ENCODE measurements at regions not wholly inside any gene's neighbourhood (a gene's known extent, or its start where the extent isn't known, plus 50 kb on each side); places are given as distances from the start of the nearest gene placed in this dataset.

- no peak for DNase-seq
Observed at GRCh38 chr6:95244751-95245150, 332.6 kb upstream of the MANEA start.

- DNase-seq: no peak
Observed at GRCh38 chr6:95248499-95248898, 328.8 kb upstream of the MANEA start.

- DNase-seq: no peak
Observed at GRCh38 chr6:95249175-95249574, 328.2 kb upstream of the MANEA start.

- DNase-seq: no peak
Observed at GRCh38 chr6:95249661-95250060, 327.7 kb upstream of the MANEA start.

- DNase-seq: no peak
Observed at GRCh38 chr6:95263840-95264239, 313.5 kb upstream of the MANEA start.

- no peak for DNase-seq
Observed at GRCh38 chr6:95266537-95267258, 310.6 kb upstream of the MANEA start.

GRCh38 chr6:95274686-95275235 lies 302.6 kb upstream of the MANEA start:
- no peak for DNase-seq

- no peak for DNase-seq
Observed at GRCh38 chr6:95279616-95280015, 297.7 kb upstream of the MANEA start.

- no peak for DNase-seq
Observed at GRCh38 chr6:95280686-95281273, 296.6 kb upstream of the MANEA start.

- no peak for DNase-seq
Observed at GRCh38 chr6:95285881-95286280, 291.5 kb upstream of the MANEA start.

- no peak for DNase-seq
Observed at GRCh38 chr6:95286874-95287273, 290.5 kb upstream of the MANEA start.

- no peak for DNase-seq
Observed at GRCh38 chr6:95288251-95288650, 289.1 kb upstream of the MANEA start.

GRCh38 chr6:95292011-95292410 lies 285.3 kb upstream of the MANEA start:
- no peak for DNase-seq

- DNase-seq: no peak
Observed at GRCh38 chr6:95293257-95293656, 284.1 kb upstream of the MANEA start.

GRCh38 chr6:95294043-95294442 lies 283.3 kb upstream of the MANEA start:
- DNase-seq: no peak

- DNase-seq: no peak
Observed at GRCh38 chr6:95309545-95309944, 267.8 kb upstream of the MANEA start.

- DNase-seq: no peak
Observed at GRCh38 chr6:95318137-95318536, 259.2 kb upstream of the MANEA start.

GRCh38 chr6:95321126-95321525 lies 256.2 kb upstream of the MANEA start:
- DNase-seq: no peak

GRCh38 chr6:95325916-95326315 lies 251.4 kb upstream of the MANEA start:
- DNase-seq: no peak

- DNase-seq: no peak
Observed at GRCh38 chr6:95328231-95328630, 249.1 kb upstream of the MANEA start.

GRCh38 chr6:95352064-95352795 lies 225.1 kb upstream of the MANEA start:
- no peak for DNase-seq

GRCh38 chr6:95354551-95354950 lies 222.8 kb upstream of the MANEA start:
- DNase-seq: no peak

- no peak for DNase-seq
Observed at GRCh38 chr6:95357380-95358020, 219.8 kb upstream of the MANEA start.
